Coronary artery (tissue), 2 donors: ENCODE measurements at regions not wholly inside any gene's neighbourhood (a gene's known extent, or its start where the extent isn't known, plus 50 kb on each side); places are given as distances from the start of the nearest gene placed in this dataset.
A peak's percentile ranks its signal among the peaks of the same experiment; 100 is the strongest.

Experiments
- DNase-seq: peaks from one replicate; pipeline ENCODE4 v3.0.0-alpha.2; 2017; ENCODE audit warnings: low spot score
- H3K27ac ChIP-seq, 2 donors: fragments of 200-600 bp; sonication (generic); one replicate each; pipeline ENCODE4 v1.5.1; 2016 to 2019
- H3K4me3 ChIP-seq: fragments of 200-600 bp; sonication (generic); 2 replicates; pipeline ENCODE4 v1.5.1; 2016; ENCODE audit warnings: mild to moderate bottlenecking, moderate library complexity
- CTCF ChIP-seq: fragments of 200-600 bp; sonication (generic); IDR thresholded peaks from one replicate; pipeline ENCODE4 v1.5.1; 2019; ENCODE audit warnings: antibody characterized with exemption

GRCh38 chr20:17819395-17820093, 119.8 kb downstream of the BANF2 start:
- TF ChIP-seq CTCF, result no peak
- Histone ChIP-seq H3K4me3 (no peak overlapping the region), H3K27ac (no peak overlapping the region)
- no peak for DNase-seq

- Histone ChIP-seq H3K27ac (no peak overlapping the region), H3K4me3 (no peak overlapping the region)
- TF ChIP-seq CTCF, result no peak
- no peak for DNase-seq
Measured at GRCh38 chr20:17818187-17818586, 118.4 kb downstream of the BANF2 start.

- H3K4me3 ChIP-seq, result no peak overlapping the region
- TF ChIP-seq CTCF, result no peak
- DNase-seq, result no peak
- H3K27ac ChIP-seq, result no peak overlapping the region
Measured at GRCh38 chr20:17816804-17817587, 117.2 kb downstream of the BANF2 start.

GRCh38 chr20:17811628-17811965, 111.8 kb downstream of the BANF2 start:
- H3K27ac ChIP-seq, result no peak overlapping the region
- TF ChIP-seq CTCF, result no peak
- DNase-seq, result no peak
- no peak overlapping the region for H3K4me3 ChIP-seq

GRCh38 chr20:17810847-17811627, 111.3 kb downstream of the BANF2 start:
- no peak for TF ChIP-seq CTCF
- no peak for DNase-seq
- Histone ChIP-seq H3K27ac (no peak overlapping the region), H3K4me3 (no peak overlapping the region)

- TF ChIP-seq CTCF, result no peak
- H3K4me3 ChIP-seq, result no peak overlapping the region
- H3K27ac ChIP-seq, result peak overlapping the region in 1 of 2 donors; percentile 15
- no peak for DNase-seq
Measured at GRCh38 chr20:17810062-17810631, 110.4 kb downstream of the BANF2 start.
